DMS79 treated with DMSO at 0.1 percent for 48 hours (cell line): ENCODE measurements at regions not wholly inside any gene's neighbourhood (a gene's known extent, or its start where the extent isn't known, plus 50 kb on each side); places are given as distances from the start of the nearest gene placed in this dataset.

Experiments used
- DNase-seq: peaks from one replicate; lab custom pipeline; 2025; lab: John Stamatoyannopoulos, UW

DNA sequence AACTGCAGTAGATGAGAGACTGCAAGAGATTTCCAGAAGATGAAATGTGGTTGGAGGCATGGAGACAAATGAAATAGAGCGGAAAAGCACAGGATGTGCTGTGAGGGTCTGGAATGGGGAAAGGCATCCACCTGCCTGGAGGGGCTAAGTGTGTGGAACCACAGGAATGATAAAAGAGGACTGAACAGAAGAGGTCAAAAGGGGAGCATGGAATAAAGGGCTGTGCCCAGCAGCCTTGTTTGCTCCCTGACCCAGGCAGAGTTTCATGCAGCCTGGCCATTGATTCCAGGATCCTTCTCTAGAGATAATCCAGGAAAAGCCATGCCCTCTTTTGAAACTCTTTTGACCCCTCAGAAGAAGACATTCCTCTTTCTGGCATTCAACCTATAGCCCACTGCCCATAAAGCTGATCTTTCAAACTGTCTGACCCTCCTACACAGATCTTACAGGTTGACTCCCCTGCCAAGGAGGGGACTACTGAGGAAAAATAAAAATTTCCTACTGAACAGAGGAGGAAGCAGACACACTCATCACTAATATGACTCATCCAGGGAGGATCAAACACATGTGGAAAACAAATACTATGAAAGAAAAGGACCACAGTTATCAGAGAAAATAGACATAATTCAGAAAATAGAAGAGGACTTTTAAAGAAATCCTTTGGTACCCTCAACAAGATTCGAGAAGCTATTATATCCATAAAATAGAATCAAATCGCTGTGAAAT is 273.5 kb upstream of the PCSK5 start:
- no peak for DNase-seq

DNA sequence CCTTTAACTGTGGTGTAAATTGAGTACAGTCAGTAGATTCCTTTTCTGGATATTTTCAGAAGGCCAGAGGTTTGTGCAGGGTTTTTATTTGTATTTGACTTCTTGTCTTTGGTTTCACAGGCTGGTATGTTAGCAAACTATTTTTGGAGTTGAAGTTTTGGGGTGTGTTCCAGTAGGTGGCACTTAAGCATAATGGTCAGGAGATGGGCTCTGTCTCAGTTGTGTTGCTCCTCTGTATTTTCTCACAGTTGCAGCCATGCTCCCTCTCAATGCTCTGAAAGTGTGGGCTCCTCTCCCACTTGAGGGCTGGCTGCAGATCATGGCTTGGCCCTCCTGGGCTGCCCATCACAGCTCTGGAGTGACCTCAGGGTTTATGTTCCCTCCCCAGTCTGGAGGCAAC is 267.0 kb upstream of the PCSK5 start:
- DNase-seq, result no peak

DNA sequence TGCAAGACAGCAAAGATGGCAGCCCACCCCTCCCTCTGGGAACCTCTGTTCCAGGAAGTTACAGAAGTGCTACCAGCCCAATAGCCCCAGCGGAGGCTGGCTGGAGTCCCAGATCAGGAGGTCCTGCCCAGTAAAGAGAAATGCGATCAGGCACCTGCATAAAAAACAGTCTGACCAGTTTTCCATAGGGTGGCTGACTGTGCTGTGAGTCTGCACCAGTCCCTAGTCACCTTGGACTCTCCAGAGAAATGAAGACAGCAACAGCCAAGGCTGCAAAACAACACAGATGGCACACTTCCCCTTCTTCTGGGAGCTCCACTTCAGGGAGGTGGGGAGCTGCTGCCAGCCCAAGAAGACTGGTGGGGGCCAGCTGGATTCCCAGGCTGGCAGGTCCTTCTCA is 265.5 kb upstream of the PCSK5 start:
- no peak for DNase-seq

DNA sequence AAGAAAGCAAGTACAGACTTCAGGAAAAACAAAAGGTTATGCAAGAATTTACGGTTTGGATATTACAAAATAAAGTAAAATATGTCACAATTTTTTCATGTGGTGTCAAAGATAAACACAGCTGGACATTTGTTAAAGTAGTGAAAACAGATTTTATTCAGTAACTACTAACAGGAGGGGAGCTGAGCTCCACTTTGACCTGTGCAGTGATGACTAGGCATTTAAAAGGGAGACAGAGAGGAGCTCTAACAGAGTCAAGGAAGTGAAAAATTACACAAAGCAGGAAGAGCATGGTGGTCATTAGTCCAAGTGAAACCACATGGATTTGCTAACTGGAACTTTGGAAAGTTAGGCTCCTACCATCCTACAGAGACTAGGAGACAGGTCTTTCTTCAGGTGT is 263.6 kb upstream of the PCSK5 start:
- no peak for DNase-seq

DNA sequence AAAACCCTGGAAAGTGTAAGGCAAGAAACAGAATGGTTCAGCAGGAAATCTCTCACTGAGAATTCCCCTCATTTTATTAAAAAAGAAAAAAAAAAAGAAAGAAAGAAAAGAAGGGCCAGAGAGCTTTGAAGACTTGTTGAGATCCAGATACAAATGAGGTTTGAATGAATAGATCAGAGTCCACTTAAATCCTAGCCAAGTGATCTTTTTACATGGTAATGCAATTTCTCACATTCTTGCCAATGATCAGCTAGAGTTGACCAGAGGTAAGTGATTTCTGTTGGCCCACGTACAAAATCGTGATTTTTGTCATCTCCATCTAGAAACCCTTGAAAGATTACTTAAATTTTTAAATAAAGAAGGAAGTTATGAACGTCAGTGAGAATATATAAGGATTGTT is 261.5 kb upstream of the PCSK5 start:
- DNase-seq, result no peak

DNA sequence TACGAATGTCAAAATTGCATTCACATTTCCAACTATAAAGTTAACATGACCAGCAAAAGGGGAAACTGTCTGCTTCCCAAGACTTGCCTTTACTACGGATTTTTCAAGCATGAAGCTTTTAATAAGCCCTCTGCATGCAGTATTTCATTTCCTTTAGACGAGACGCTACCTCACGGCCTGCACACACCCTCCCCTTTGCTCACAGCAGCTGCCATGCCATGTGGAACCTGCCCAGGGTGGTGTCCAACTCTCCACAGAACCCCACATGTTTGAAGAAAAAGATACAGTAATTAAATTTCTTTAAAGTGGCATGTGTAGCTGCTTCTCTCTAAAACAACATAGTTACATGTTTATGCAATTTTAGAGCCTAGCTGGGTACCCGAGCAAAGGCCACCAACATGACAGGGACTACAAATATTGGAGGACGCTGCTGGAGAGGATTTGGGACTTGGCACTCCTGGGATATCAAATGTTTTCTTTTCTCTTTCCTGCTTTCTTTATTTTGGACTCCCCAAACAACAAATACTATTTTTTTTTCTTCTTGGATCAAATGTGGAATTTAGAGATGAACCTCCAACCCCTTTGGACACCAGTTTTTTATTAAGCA is 256.9 kb upstream of the PCSK5 start:
- DNase-seq, result no peak

DNA sequence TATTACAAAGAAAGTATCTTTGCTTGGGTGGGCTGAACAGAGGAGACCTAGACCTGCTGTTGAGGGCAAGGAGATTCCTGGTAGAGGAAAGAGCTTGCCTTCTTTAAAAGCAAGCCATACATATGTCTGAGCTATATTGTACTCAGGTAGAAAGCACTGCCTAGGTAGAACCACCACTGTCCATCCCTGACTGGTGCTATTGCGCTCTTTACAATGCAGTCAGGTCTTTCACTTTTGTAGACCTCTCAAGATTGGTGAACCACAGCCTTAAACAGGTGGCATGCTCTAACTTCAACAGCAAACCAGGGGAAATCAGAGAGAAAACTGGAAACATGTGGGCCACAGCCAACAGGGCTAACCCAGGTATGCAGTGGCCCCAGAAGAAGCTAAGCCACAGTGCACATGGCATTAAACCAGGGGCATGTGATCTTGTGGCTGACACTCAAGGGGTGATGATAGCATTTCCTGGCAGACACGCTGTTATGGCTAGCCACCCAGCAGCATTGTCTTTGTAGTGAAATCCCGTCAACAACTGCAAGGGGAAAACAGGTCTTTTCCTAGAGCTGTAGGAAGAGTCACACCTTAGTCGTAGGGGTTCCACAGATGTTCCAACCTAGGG is 253.9 kb upstream of the PCSK5 start:
- no peak for DNase-seq

DNA sequence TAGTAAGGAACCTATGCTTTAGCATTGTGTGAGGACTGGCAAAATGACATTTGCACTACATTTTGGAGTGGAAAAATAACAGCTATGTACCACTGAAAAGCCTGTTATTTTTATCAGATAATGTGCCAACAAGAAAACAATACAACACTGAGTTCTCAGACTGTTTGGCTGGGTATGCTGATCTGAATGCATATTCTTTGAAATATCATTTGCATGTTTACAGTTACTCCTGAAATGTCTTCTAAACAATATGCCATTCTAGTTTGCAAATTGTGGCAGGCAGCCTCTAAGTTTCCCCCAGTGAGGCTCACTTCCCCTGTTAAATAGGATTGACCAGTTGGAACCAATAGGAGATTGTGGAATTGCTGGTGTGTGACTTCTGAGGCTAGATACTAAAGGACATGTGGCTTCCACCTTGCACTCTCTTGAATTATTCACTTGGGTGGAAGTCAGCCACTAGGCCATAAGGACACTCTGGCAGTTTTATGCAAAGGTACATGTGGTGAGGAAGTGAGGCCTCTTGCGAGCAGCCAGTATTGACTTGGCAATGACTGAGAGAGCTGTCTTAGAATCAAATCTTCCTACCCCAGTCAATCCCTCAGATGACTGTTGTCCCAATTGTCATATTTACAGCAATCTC is 250.4 kb upstream of the PCSK5 start:
- DNase-seq, result no peak

DNA sequence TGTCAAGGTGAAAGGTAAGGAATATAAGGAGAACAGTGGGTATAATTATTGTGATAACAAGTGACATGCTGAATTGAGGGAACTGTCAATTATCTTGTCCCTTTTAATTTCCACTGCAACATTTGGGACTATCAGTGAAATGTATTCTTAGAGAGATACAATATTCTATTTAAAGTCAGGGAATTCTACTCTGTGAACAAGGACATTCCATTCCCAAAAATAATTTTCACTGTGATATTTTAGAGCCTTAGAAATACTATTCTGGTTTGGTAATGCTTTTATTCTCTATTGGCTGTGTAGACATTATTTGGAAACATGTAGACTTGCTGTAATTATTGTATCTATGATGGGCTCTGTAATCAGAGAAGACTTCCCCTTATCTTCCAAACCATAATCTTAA is 248.0 kb upstream of the PCSK5 start:
- DNase-seq, result no peak

DNA sequence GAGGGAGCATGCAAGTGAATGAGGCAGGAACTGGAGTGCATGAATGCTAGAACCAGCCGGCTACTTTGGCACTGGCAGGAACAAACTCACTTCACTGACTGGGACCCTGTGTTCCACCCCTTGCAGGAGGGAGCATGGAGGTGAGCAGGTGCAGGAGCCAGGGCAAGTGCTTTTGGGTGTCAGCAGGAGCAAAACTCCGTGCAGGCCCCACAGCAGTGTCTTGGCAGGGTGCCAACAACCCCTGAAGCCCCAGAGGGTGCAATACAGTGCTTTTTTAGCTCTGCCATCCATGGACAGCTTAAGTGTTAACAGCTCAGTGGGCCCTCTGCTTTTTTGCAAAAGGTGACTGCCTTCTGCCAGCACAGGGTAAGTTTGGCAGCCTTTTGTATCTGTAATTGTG is 245.8 kb upstream of the PCSK5 start:
- peak; percentile 30 for DNase-seq

DNA sequence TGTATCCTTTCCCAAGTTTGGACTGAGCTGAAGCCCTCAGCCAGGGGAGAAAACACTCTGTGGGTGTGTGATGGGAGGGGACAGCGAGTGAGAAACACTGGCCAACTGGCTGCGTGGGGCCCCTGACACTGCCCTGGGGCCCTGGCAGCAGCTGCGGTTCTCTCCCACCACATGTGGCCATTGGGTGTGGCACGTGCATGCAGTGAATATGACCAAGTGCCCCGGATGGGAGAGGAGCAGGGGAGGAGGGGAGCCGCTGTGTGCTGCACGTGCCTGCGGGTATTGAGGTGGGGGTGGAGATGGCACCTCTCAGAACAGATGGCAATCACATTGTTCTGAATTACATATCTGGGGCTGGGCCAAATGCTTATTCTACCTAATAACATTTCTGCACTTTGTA is 242.4 kb upstream of the PCSK5 start:
- DNase-seq, result no peak

DNA sequence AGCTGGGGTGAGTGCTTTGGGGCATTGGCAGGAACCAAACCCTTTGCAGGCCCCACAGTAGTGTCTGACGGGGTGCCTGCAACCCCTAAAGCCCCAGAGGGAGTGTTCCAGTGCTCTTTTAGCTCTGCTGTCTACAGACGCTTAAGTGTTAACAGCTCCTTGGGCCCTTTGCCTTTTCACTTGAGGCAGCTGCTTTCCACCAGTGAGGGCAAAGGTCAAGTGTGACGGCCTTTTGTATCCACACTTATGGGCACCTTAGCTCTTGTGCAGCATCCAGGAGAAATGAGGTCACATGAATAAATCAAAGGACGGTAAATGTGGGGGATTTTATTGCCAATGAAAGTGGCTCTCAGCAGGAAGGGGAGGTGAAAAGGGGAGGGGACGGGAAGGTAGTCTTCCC is 241.4 kb upstream of the PCSK5 start:
- no peak for DNase-seq

DNA sequence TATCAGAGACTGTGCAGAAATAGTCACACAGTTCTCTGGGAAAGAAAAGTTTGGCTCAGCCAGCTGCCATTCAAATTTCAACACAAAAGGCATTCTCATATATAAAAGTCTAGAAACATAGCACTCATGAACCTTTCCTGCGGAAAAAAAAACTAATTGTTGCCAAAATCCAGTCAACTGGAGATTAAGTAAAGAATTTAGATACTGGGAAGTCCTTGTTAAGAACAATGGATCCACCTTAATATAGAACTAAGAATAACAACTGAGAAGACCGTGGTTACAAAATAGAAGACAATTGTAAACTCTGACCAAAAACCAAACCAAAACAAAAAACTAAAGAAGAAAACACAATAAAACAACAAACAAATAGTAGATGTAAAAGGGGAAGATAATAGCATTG is 238.8 kb upstream of the PCSK5 start:
- no peak for DNase-seq

DNA sequence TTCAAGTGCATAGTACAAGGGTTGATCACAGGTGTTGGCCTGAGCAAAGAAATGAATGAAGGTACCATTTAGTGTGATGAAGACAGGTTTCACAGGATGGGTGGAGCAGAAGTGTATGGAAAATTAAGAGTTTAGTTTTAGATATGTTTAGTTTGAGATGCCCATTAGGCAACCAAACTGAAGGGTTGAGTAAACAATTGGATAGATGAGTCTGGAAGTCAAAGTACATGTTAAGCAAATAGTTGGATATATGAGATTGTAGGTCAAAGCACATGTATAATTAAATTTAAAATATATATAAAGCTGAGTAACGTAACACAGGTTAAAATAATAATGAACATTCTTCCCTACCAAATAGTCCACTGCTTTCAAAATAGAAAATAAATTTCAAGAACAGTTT is 237.1 kb upstream of the PCSK5 start:
- DNase-seq, result no peak

DNA sequence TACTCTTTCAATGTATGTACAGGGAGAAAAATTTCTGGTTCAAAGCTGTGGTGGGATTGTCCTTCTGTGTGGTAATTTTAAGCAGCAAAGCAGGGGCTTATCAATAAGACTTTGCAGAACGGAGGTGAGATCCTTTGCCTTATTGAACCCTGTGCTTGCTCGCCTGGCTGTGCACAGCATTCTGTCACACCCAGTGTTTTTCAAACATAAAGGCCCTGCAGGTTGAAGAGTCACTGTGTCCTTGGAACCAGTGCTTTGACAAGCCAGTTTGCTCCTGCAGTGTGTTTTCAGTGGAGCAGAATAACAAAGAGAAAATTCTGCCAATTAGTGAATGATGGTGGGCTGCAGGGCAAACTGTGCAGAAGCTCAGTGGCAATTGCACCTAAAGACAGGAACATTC is 236.7 kb upstream of the PCSK5 start:
- no peak for DNase-seq

DNA sequence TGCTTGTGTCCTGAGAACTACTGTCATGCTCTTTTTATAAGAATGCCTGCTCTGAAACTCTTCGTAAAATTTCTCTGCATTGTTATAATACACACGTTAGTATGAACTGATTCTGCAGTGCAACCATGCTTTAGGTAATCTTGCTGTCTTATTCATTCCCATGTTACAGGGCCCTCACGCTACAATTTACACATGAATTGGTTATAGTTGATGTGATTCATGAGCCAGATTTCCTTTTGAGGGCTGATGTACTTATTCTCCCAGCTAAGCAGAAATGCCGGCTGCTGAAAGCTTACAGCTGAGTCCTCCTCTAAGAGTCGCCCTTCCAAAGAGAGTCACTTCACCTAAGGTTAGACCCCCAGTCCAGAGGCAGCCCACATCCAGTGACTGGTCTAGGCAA is 233.5 kb upstream of the PCSK5 start:
- DNase-seq, result no peak

DNA sequence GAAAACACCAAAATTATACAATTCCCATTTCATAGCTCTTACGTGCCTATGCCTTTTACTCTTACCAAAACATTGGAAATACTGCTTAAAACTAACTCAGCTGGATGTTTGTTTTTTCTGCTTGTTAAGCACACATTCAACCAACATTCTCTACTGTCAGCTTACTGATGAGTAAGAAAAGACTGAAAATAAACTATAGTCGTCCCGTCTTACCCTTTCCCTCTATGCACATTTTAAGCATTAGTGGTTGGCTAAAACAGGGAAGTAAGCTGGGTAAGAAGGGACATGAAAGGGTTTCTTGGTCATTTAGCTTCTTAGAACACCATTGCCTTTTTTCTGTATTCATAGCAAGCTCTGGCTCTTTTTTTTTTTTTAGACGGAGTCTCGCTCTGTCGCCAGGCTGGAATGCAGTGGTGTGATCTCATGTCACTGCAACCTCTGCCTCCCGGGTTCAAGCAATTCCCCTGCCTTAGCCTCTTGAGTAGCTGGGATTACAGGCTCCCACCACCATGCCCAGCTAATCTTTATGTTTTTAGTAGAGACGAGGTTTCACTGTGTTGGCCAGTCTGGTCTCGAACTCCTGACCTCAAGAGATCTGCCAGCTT is 232.1 kb upstream of the PCSK5 start:
- no peak for DNase-seq

DNA sequence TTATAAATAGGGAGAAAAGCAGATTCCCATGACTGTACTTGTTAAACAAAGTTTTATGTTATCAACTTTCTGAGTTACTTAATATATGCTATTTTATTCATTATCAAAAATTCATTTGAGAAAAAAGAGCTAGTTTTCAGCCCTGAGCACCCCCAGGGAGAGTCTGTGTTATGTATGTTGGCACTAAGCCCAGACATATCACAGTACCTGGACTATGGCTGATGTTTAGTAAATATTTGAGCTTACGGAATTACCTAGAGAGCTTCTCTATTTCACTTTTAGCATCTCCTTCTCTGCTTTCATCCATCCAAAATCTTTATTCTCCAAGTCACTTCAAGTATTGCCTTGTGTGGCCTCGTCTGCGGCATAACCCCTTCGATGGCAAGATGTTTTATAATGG is 225.9 kb upstream of the PCSK5 start:
- DNase-seq, result peak; percentile 4

DNA sequence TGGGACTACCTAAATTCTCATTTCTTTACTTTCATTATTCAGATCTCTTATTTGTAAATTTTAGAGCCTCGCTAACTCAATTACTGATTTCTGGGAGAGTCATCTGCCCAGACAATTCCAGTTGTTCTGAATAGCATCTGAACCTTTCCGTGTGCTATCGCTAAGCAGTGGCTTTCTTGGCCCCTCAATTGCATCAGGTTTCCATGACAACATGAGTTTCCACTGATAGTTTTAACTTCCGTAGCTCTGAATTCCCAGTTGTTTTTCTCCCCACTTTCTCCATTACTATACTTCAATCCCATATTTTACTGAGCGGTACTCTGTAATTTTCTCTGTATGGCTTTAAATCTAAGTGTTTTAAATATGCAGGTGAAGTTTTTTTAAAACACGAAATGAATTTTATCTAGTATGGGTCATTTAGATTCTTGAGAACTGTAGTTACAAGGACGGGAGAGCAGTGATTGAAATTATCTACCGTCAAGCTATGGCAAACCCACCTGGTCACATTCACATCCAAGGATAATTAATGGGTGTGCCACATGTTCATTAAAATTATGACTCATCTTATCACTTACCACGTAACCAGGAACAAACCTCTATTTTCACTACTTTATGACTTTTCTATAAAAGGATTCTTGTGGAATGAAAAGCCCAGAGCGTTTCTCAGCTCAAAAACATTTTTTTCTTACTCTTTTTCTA is 223.5 kb upstream of the PCSK5 start:
- no peak for DNase-seq

DNA sequence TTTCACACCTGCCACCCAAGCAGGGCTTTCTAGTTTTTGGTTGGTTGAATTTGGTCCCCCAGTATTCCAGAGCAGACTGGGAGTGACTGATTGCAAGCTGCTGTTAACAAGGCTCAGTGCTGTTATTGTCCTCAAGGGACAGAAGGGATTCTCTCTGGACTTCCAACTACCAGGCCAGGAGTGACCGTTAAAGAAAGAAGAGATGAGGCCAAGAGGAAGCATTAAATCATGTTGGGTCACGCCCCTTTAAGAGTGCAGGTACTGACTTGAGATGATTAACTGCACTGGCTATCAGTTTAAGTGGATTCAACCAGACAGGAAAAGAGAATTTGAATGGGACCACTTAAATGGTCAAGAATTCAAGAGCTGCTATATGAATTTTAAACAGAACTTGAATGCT is 220.8 kb upstream of the PCSK5 start:
- no peak for DNase-seq

DNA sequence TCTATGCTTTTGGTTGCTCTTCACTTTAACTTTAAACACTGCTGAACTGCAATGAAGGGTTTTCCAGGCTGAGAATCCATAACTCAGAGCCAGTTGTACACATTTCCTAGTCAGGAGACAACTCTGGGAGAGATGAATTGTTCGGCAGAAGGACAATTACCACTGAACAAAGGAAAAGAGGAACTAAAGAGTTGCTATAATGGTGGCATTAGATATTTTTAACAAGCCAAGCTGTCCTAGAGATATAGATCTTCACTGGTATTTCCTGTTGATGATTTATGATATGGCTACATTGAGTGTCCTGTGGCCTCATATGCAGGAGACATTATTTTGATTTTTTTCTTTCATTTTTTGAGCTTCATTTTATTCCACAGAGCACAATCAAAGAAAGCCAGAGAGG is 219.1 kb upstream of the PCSK5 start:
- no peak for DNase-seq

DNA sequence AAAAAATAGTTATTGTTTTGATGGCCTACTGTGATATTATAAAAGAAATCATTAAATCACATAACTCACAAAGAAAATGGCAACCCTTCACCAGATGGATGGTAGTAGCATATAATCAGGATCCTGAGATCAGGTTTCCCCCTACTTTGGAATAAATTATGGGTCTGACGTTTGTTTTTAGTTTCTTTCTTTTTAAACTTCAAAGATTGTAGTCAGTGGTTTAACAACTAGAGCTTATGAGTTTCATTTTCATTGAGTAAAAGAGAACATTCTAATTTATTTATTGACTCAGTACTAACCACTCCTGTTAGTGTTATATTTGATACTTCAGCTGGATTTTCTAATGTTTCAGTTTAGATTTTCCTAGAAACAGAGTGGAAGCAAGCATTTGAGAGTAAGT is 218.0 kb upstream of the PCSK5 start:
- no peak for DNase-seq
